GM10266 (cell line): ENCODE measurements at regions not wholly inside any gene's neighbourhood (a gene's known extent, or its start where the extent isn't known, plus 50 kb on each side); places are given as distances from the start of the nearest gene placed in this dataset.

Experiments
- DNase-seq: peaks from one replicate; pipeline ENCODE4 v3.0.0; 2012; ENCODE audit errors: extremely low spot score
- TF ChIP-seq, protein P1 (sequence below): IDR thresholded peaks from 2 replicates; pipeline ENCODE4 v1.5.1; 2012; ENCODE audit warnings: mild to moderate bottlenecking, low read depth; ENCODE audit not compliant: control insufficient read depth, insufficient read depth; ENCODE audit errors: missing control alignments

GRCh38 chr16:63596716-63597115 is 1525.1 kb downstream of the CDH11 start:
- DNase-seq: no peak
- TF ChIP-seq, protein P1, sequence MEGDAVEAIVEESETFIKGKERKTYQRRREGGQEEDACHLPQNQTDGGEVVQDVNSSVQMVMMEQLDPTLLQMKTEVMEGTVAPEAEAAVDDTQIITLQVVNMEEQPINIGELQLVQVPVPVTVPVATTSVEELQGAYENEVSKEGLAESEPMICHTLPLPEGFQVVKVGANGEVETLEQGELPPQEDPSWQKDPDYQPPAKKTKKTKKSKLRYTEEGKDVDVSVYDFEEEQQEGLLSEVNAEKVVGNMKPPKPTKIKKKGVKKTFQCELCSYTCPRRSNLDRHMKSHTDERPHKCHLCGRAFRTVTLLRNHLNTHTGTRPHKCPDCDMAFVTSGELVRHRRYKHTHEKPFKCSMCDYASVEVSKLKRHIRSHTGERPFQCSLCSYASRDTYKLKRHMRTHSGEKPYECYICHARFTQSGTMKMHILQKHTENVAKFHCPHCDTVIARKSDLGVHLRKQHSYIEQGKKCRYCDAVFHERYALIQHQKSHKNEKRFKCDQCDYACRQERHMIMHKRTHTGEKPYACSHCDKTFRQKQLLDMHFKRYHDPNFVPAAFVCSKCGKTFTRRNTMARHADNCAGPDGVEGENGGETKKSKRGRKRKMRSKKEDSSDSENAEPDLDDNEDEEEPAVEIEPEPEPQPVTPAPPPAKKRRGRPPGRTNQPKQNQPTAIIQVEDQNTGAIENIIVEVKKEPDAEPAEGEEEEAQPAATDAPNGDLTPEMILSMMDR: no peak

DNA sequence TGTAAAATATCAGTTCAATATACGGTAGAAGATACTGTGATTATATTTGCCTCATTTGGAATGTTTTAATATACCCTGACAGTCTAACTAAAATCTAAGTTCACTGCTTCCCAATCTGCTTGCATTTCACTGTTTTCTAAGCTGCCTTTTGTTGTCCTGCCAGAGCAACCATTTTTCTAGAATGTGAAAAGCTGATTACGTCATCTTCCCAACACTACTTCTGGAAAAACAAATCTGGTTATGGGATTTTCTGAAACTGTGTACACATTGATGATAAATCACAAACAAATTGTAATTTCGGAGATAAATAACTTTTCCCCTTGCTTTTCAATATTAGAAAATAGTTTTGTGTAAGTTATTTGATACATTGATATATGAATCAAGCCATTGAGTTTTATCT is 1529.0 kb downstream of the CDH11 start:
- TF ChIP-seq, protein P1: no peak
- no peak for DNase-seq

- no peak for DNase-seq
Observed at GRCh38 chr16:63581570-63581969, 1540.3 kb downstream of the CDH11 start.

DNA sequence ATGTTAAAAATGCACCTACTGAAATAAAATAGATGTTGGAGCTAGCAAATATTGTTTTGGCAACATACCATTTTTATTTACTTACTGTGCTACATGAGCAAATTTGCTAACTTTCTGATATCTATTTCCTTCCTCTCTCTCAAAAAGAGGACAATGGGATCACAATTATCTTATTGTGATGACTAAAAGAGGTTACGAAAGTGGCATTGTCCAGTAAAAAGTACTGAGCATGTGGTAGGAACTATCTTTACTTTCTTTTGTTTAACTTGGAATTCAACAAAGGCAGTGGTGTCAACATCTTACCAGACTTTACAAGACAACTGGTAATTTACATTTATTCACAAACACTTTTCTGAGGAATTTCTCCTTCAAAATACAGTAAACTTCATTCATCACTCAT is 1542.6 kb upstream of the CDH8 start:
- no peak for DNase-seq
- TF ChIP-seq, protein P1: no peak

More at GRCh38 chr16:63581570-63581969, 1540.3 kb downstream of the CDH11 start:
- TF ChIP-seq, protein P1: no peak

GRCh38 chr16:63577891-63578290 is 1541.7 kb upstream of the CDH8 start:
- DNase-seq: no peak
- TF ChIP-seq, protein P1: no peak

- TF ChIP-seq, protein P1: no peak
- no peak for DNase-seq
Observed at GRCh38 chr16:63575041-63575440, 1538.8 kb upstream of the CDH8 start.

GRCh38 chr16:63568164-63568563 is 1531.9 kb upstream of the CDH8 start:
- TF ChIP-seq, protein P1: no peak
- no peak for DNase-seq
